GM12892 (cell line): ENCODE measurements at regions not wholly inside any gene's neighbourhood (a gene's known extent, or its start where the extent isn't known, plus 50 kb on each side); places are given as distances from the start of the nearest gene placed in this dataset.

Experiments used
- POLR2A ChIP-seq: IDR thresholded peaks from 2 replicates; pipeline ENCODE4 v1.6.1; 2011; ENCODE audit warnings: low read depth, low read length, control low read depth
- TAF1 ChIP-seq: IDR thresholded peaks from 2 replicates; pipeline ENCODE4 v1.6.1; 2011; ENCODE audit warnings: low read depth, mild to moderate bottlenecking, control low read depth, low read length, borderline replicate concordance

GRCh38 chr5:173740400-173740799 lies 124.0 kb upstream of the BOD1 start:
- no peak for TF ChIP-seq TAF1
- no peak for TF ChIP-seq POLR2A
